GM10248 (cell line): ENCODE measurements at regions not wholly inside any gene's neighbourhood (a gene's known extent, or its start where the extent isn't known, plus 50 kb on each side); places are given as distances from the start of the nearest gene placed in this dataset.

Experiments used
- CTCF ChIA-PET: fragments of 300-600 bp; sonication (Branson Sonifier 250); formaldehyde crosslinking; extraction: SDS; loops from one replicate; lab custom pipeline; 2021; ENCODE audit warnings: antibody characterized with exemption; lab: Yijun Ruan, JAX
- POLR2A ChIA-PET: fragments of 350-650 bp; sonication (Branson Sonifier 250); formaldehyde crosslinking; extraction: SDS; loops from one replicate; lab custom pipeline; 2020; ENCODE audit warnings: antibody characterized with exemption; lab: Yijun Ruan, JAX
- DNase-seq: peaks from one replicate; pipeline ENCODE4 v3.0.0; 2012; ENCODE audit errors: extremely low spot score
- TF ChIP-seq, protein P1 (sequence below): IDR thresholded peaks from 2 replicates; pipeline ENCODE4 v1.5.1; 2012; ENCODE audit warnings: mild to moderate bottlenecking, low read depth; ENCODE audit errors: extremely low read depth, missing control alignments, control extremely low read depth

DNA sequence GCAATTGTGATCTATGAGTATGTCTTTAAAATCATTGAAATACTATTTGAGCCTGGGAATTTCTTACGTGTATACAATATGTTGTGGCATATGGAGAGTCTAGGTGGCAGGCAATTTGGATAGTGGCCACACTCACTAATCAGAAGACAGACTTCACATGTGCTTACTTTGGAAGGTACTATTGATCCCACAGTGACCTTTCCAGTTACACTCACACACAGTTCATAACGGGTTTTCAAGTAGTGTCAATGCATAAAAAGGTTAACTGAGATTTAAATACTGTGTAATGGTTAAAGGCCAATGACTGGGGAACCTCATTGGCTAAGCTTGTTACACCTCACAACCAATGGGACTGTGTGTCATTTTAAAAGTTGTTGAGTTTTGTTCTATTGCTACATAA, 783.2 kb downstream of the RPA4 start:
- CTCF ChIA-PET = no interaction called here
- TF ChIP-seq, protein P1, sequence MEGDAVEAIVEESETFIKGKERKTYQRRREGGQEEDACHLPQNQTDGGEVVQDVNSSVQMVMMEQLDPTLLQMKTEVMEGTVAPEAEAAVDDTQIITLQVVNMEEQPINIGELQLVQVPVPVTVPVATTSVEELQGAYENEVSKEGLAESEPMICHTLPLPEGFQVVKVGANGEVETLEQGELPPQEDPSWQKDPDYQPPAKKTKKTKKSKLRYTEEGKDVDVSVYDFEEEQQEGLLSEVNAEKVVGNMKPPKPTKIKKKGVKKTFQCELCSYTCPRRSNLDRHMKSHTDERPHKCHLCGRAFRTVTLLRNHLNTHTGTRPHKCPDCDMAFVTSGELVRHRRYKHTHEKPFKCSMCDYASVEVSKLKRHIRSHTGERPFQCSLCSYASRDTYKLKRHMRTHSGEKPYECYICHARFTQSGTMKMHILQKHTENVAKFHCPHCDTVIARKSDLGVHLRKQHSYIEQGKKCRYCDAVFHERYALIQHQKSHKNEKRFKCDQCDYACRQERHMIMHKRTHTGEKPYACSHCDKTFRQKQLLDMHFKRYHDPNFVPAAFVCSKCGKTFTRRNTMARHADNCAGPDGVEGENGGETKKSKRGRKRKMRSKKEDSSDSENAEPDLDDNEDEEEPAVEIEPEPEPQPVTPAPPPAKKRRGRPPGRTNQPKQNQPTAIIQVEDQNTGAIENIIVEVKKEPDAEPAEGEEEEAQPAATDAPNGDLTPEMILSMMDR = no peak
- POLR2A ChIA-PET = no interaction called here
- DNase-seq = no peak

- DNase-seq = no peak
- CTCF ChIA-PET = no interaction called here
- POLR2A ChIA-PET = no interaction called here
- TF ChIP-seq, protein P1 = no peak
Observed at GRCh38 chrX:97668126-97668525, 784.4 kb downstream of the RPA4 start.

DNA sequence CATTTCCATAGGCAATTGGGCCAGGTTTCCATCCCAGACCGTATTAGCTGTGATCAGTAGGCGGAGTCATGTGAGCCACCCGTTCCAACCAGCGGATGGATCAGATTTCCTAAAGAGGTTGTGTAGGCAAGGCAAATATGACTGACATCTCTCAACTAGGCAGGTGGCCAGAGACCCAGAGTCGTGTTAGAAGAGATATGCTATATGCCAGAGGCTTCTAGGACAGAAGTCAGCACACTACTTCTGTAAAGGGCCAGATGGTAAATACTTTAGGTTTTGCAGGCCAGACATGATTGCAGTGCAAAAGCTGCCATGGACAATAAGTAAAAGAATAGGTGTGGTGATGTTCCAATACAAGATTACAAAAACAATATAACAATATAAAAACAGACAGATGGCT, 788.4 kb downstream of the RPA4 start:
- DNase-seq = no peak
- TF ChIP-seq, protein P1 = no peak
- ChIA-PET POLR2A (no interaction called here), CTCF (no interaction called here)

DNA sequence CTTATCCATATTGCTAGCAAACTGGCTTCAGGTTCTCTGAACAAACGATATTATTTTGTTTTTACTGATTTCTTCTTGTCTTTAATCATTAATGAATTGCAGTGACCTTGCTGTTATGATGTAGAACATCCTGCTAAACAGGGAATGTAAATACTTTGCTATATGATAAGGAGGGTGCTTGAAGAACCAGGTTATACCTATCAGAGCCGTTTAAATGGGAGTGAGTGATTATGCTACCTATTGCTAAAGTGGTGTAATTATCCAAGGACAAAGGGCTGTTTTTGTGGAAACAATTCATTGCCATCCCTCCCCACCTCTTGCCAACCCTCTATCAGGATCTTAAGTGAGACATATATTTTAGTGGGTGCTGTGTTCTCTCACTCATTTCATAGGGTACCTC, 788.9 kb downstream of the RPA4 start:
- TF ChIP-seq, protein P1 = no peak
- POLR2A ChIA-PET = no interaction called here
- no peak for DNase-seq
- CTCF ChIA-PET = no interaction called here

- ChIA-PET CTCF (interaction anchor here (0.8 kb wide), 1 partner anchor 12 kb away, joined by 3 read pairs; no protein-coding TSS in a partner anchor), POLR2A (no interaction called here)
- no peak for DNase-seq
- TF ChIP-seq, protein P1 = no peak
Observed at GRCh38 chrX:97673135-97673534, 789.4 kb downstream of the RPA4 start.

DNA sequence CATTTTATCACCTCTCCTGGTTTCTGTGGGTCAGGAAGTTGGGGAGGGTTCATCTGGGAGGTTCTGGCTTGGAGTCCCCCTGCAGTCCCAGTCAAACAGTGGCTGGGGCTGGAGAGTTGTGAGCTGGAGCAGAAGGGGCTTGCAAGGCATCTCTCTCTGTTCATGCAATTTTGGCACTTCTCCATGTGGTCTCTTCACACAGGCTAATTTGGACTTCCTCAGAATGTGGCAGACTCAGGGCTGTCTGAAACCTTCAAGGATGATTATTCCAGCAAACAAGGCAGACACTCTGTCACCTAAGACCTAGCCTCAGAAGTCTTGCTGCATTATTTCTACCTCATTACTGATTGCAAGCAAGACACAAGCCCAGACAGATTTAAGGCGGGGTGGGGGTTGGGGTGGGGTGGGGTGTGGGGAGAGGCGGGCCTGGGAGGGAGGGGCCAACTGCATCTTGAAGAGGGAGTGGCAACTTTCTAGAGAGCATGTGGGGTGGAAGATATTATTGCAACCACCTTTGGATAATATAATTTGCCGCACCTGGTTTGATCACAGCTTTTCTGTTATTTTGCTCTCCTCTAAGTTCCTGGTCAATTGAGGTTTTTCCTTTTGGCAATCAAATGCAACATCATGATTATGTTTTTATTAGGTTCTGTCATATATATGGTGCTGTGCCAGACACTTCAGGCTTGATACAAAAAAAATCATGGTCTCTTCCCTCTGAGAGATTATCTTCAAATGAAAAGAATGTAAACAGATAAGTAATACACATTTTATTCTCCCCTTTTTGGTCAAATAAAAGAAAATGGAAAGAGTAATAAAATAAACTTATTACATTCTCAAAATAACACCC, 799.5 kb downstream of the RPA4 start:
- CTCF ChIA-PET = interaction anchor here (1.9 kb wide), 1 partner anchor 8 kb away, joined by 4 read pairs; no protein-coding TSS in a partner anchor

More for the DNA sequence above, 799.5 kb downstream of the RPA4 start:
- TF ChIP-seq, protein P1 = no peak
- POLR2A ChIA-PET = no interaction called here
- DNase-seq = no peak
